OCI-LY7 (cell line): ENCODE measurements at regions not wholly inside any gene's neighbourhood (a gene's known extent, or its start where the extent isn't known, plus 50 kb on each side); places are given as distances from the start of the nearest gene placed in this dataset.

Experiments used
- CTCF ChIP-seq: fragments of 200-600 bp; sonication (generic); conservative IDR thresholded peaks from 2 replicates; pipeline ENCODE4 v1.5.1; 2014; ENCODE audit warnings: mild to moderate bottlenecking, antibody characterized with exemption, low read length, moderate library complexity, mixed read lengths
- EZH2phosphoT487 ChIP-seq: fragments of 200-600 bp; sonication (generic); IDR thresholded peaks from 2 replicates; pipeline ENCODE4 v1.6.1; 2018; ENCODE audit warnings: low read depth, borderline replicate concordance, mild to moderate bottlenecking, mixed run types, antibody characterized with exemption, low read length, moderate library complexity, mixed read lengths

DNA sequence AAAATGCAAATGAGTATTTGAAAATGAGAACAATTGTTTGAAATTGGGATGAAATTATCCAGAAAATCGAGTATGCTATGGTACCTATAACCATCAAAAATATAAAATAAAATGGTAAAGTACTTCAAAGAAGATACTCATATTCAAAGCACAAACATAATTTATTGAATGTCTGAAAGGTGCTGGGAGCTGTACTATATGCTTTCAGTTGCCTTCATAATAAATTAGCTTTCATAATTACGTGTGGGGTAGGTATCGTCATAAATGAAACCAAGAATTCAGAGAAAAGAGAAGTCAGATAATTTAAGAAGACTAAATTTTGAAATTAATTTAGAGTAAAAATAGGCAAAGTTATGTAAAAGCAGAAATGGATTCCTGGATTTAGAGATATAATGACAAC lies 721.9 kb upstream of the ACVR2A start:
- no peak for TF ChIP-seq CTCF
- no peak for TF ChIP-seq EZH2phosphoT487
